ENCODE measurements at regions not wholly inside any gene's neighbourhood (a gene's known extent, or its start where the extent isn't known, plus 50 kb on each side); places are given as distances from the start of the nearest gene placed in this dataset.

- TF ChIP-seq ZNF274 (IDR thresholded peaks at IDR 0.05; ENCODE audit: low read depth, low read length) = no peak
- no peak for TF ChIP-seq YY1 (IDR thresholded peaks at IDR 0.05; ENCODE audit: insufficient read depth, insufficient read length)
- TF ChIP-seq SUZ12 (IDR thresholded peaks at IDR 0.05; ENCODE audit: extremely low read depth, insufficient read depth, insufficient read length) = no peak
Observed at GRCh38 chr7:81226234-81226633, 307.4 kb upstream of the SEMA3C start.
